Mammary epithelial cell (primary cell): ENCODE measurements at regions not wholly inside any gene's neighbourhood (a gene's known extent, or its start where the extent isn't known, plus 50 kb on each side); places are given as distances from the start of the nearest gene placed in this dataset.

ENCODE experiments used
- EZH2 ChIP-seq: IDR thresholded peaks from 2 replicates; pipeline ENCODE4 v1.6.1; 2012; ENCODE audit warnings: low read length, inconsistent platforms, borderline replicate concordance
- TF ChIP-seq, protein P1 (sequence below), 2 donors: IDR thresholded peaks in 1 of 2; conservative IDR thresholded peaks in 1 of 2; 2 replicates each; pipeline ENCODE4 v1.5.1; 2011 to 2012; ENCODE audit warnings: inconsistent platforms in 2 of 2, low read length in 2 of 2, mild to moderate bottlenecking in 2 of 2, control low read depth in 1 of 2, low read depth in 1 of 2; ENCODE audit not compliant: insufficient read depth in 1 of 2; ENCODE audit errors: extremely low read depth in 1 of 2

GRCh38 chr13:89217813-89218212, 1546.6 kb downstream of the SLITRK5 start:
- TF ChIP-seq, protein P1, sequence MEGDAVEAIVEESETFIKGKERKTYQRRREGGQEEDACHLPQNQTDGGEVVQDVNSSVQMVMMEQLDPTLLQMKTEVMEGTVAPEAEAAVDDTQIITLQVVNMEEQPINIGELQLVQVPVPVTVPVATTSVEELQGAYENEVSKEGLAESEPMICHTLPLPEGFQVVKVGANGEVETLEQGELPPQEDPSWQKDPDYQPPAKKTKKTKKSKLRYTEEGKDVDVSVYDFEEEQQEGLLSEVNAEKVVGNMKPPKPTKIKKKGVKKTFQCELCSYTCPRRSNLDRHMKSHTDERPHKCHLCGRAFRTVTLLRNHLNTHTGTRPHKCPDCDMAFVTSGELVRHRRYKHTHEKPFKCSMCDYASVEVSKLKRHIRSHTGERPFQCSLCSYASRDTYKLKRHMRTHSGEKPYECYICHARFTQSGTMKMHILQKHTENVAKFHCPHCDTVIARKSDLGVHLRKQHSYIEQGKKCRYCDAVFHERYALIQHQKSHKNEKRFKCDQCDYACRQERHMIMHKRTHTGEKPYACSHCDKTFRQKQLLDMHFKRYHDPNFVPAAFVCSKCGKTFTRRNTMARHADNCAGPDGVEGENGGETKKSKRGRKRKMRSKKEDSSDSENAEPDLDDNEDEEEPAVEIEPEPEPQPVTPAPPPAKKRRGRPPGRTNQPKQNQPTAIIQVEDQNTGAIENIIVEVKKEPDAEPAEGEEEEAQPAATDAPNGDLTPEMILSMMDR (conservative IDR thresholded peaks at IDR 0.05 in 1 of 2, IDR thresholded peaks at IDR 0.05 in 1 of 2; ENCODE audit: extremely low read depth in 1 of 2, insufficient read depth in 1 of 2, low read depth in 1 of 2, low read length in 2 of 2), result no peak
- no peak for TF ChIP-seq EZH2
